Trophoblast cell (in vitro differentiated cells and primary cell): ENCODE measurements at regions not wholly inside any gene's neighbourhood (a gene's known extent, or its start where the extent isn't known, plus 50 kb on each side); places are given as distances from the start of the nearest gene placed in this dataset.

Experiments used
- DNase-seq, 2 donors: peaks; one replicate each; pipeline ENCODE4 v3.0.0-alpha.2; 2016
- H2AFZ ChIP-seq: 2 replicates; pipeline ENCODE4 v1.6.1; 2013; ENCODE audit warnings: low read length, moderate library complexity, mild to moderate bottlenecking; ENCODE audit not compliant: insufficient read depth, poor library complexity
- H2AK5ac ChIP-seq: 2 replicates; pipeline ENCODE4 v1.6.1; 2013; ENCODE audit warnings: mild to moderate bottlenecking, low read length
- H2BK120ac ChIP-seq: 2 replicates; pipeline ENCODE4 v1.6.1; 2013; ENCODE audit warnings: low read length, mild to moderate bottlenecking, moderate library complexity; ENCODE audit not compliant: insufficient read depth, poor library complexity
- H2BK12ac ChIP-seq: 2 replicates; pipeline ENCODE4 v1.6.1; 2013; ENCODE audit warnings: mild to moderate bottlenecking, low read length, moderate library complexity
- H2BK5ac ChIP-seq: 2 replicates; pipeline ENCODE4 v1.6.1; 2013; ENCODE audit warnings: low read length, low read depth, moderate library complexity, mild to moderate bottlenecking; ENCODE audit not compliant: poor library complexity
- H3K14ac ChIP-seq: 2 replicates; pipeline ENCODE4 v1.6.1; 2013; ENCODE audit warnings: mild to moderate bottlenecking, low read length
- H3K18ac ChIP-seq: 2 replicates; pipeline ENCODE4 v1.6.1; 2013; ENCODE audit warnings: mild to moderate bottlenecking, low read length
- H3K23ac ChIP-seq: 2 replicates; pipeline ENCODE4 v1.6.1; 2013; ENCODE audit warnings: low read length
- H3K27ac ChIP-seq: 2 replicates; pipeline ENCODE4 v1.5.1; 2013; ENCODE audit warnings: low read depth, mild to moderate bottlenecking, inconsistent platforms, low read length, moderate library complexity
- H3K27me3 ChIP-seq: 2 replicates; pipeline ENCODE4 v1.6.1; 2013; ENCODE audit warnings: inconsistent platforms, mild to moderate bottlenecking, low read length, moderate library complexity; ENCODE audit not compliant: insufficient read depth
- H3K36me3 ChIP-seq, 2 experiments: 1 replicate in 1 of 2; 2 replicates in 1 of 2; pipeline ENCODE4 v1.6.1; 2013; ENCODE audit warnings: low read length in 2 of 2, mild to moderate bottlenecking in 2 of 2, moderate library complexity in 1 of 2; ENCODE audit not compliant: insufficient read depth in 2 of 2, control insufficient read depth in 1 of 2
- H3K4ac ChIP-seq: 2 replicates; pipeline ENCODE4 v1.6.1; 2013; ENCODE audit warnings: low read depth, mild to moderate bottlenecking, low read length, moderate library complexity
- H3K4me1 ChIP-seq, 2 experiments: 1 replicate in 1 of 2; 2 replicates in 1 of 2; pipeline ENCODE4 v1.6.1; 2013; ENCODE audit warnings: low read length in 2 of 2, mild to moderate bottlenecking in 2 of 2, moderate library complexity in 1 of 2; ENCODE audit not compliant: insufficient read depth in 2 of 2, control insufficient read depth in 1 of 2
- H3K4me2 ChIP-seq: 2 replicates; pipeline ENCODE4 v1.6.1; 2013; ENCODE audit warnings: inconsistent platforms, mild to moderate bottlenecking, low read length, moderate library complexity
- H3K4me3 ChIP-seq: 2 replicates; pipeline ENCODE4 v1.5.1; 2013; ENCODE audit warnings: mild to moderate bottlenecking, low read depth, low read length, inconsistent platforms
- H3K79me1 ChIP-seq: one replicate; pipeline ENCODE4 v1.6.1; 2013; ENCODE audit warnings: low read length
- H3K79me2 ChIP-seq: 2 replicates; pipeline ENCODE4 v1.6.1; 2013; ENCODE audit warnings: low read length, mild to moderate bottlenecking; ENCODE audit not compliant: control insufficient read depth, insufficient read depth, poor library complexity
- H3K9ac ChIP-seq: 2 replicates; pipeline ENCODE4 v1.6.1; 2013; ENCODE audit warnings: mild to moderate bottlenecking, low read length
- H3K9me3 ChIP-seq: 2 replicates; pipeline ENCODE4 v1.6.1; 2013; ENCODE audit warnings: low read depth, mild to moderate bottlenecking, control low read depth, inconsistent platforms, low read length; ENCODE audit not compliant: insufficient read depth
- H4K12ac ChIP-seq: 2 replicates; pipeline ENCODE4 v1.6.1; 2013; ENCODE audit warnings: low read depth, mild to moderate bottlenecking, low read length, moderate library complexity
- H4K8ac ChIP-seq: 2 replicates; pipeline ENCODE4 v1.6.1; 2013; ENCODE audit warnings: low read depth, mild to moderate bottlenecking, low read length, moderate library complexity
- H4K91ac ChIP-seq: one replicate; pipeline ENCODE4 v1.6.1; 2013; ENCODE audit warnings: low read depth, mild to moderate bottlenecking, low read length, moderate library complexity
- WGBS: extraction: QIAGEN DNeasy Blood & Tissue Kit; methylation state at CpG from one replicate; pipeline ENCODE4 v1.1.7; 2013; ENCODE audit warnings: missing lambda C conversion rate; ENCODE audit not compliant: insufficient read length, insufficient coverage; ENCODE audit errors: extremely low coverage; 5-methylcytosine and 5-hydroxymethylcytosine counted together

- Histone ChIP-seq H3K4me2 (no peak overlapping the region), H3K9ac (no peak overlapping the region), H2AK5ac (no peak overlapping the region), H3K36me3 (no peaks in the 10 kb centered on the region), H3K4ac (no peak overlapping the region), H2AFZ (no peak overlapping the region), H3K4me3 (no peak overlapping the region), H3K4me1 (no peaks in the 10 kb centered on the region), H4K12ac (no peak overlapping the region), H2BK120ac (no peak overlapping the region), H2BK5ac (no peak overlapping the region), H3K27me3 (no peaks in the 10 kb centered on the region), H2BK12ac (no peak overlapping the region), H3K79me1 (no peaks in the 10 kb centered on the region), H3K9me3 (peaks cover 66% of the 10 kb centered on the region), H4K91ac (no peak overlapping the region), H4K8ac (no peak overlapping the region), H3K18ac (no peak overlapping the region), H3K14ac (no peak overlapping the region), H3K79me2 (no peaks in the 10 kb centered on the region), H3K27ac (no peak overlapping the region), H3K23ac (no peak overlapping the region)
- no CpG with 5 or more reads among the region's 6 CpGs for WGBS
- no peak for DNase-seq
Observed at GRCh38 chr22:47453049-47453448, 690.6 kb downstream of the TBC1D22A start.

- Histone ChIP-seq H3K36me3 (no peaks in the 10 kb centered on the region), H2AK5ac (no peak overlapping the region), H3K9ac (no peak overlapping the region), H2AFZ (no peak overlapping the region), H4K12ac (no peak overlapping the region), H3K14ac (no peak overlapping the region), H2BK120ac (no peak overlapping the region), H3K4me3 (peak overlapping the region; percentile 28), H4K8ac (no peak overlapping the region), H3K4me1 (no peaks in the 10 kb centered on the region), H3K27me3 (no peaks in the 10 kb centered on the region), H3K23ac (no peak overlapping the region), H3K4me2 (no peak overlapping the region), H2BK5ac (no peak overlapping the region), H4K91ac (no peak overlapping the region), H3K4ac (no peak overlapping the region), H2BK12ac (no peak overlapping the region), H3K79me1 (no peaks in the 10 kb centered on the region), H3K18ac (no peak overlapping the region), H3K9me3 (peaks cover 68% of the 10 kb centered on the region), H3K79me2 (no peaks in the 10 kb centered on the region), H3K27ac (no peak overlapping the region)
- WGBS, result no CpG with 5 or more reads among the region's 2 CpGs
- no peak for DNase-seq
Observed at GRCh38 chr22:47452184-47452583, 689.7 kb downstream of the TBC1D22A start.

- H3K4me2 ChIP-seq, result no peak overlapping the region
- no peaks in the 10 kb centered on the region for H3K36me3 ChIP-seq
- no peak overlapping the region for H4K8ac ChIP-seq
- H3K79me2 ChIP-seq, result no peaks in the 10 kb centered on the region
- H3K9me3 ChIP-seq, result peaks cover 67% of the 10 kb centered on the region
- H3K27ac ChIP-seq, result no peak overlapping the region
- no peak overlapping the region for H2AK5ac ChIP-seq
- no peak overlapping the region for H3K9ac ChIP-seq
- no peak overlapping the region for H3K4me3 ChIP-seq
- no peak overlapping the region for H2AFZ ChIP-seq
- no peak overlapping the region for H2BK5ac ChIP-seq
- no peak overlapping the region for H4K91ac ChIP-seq
- no peak for DNase-seq
- no peak overlapping the region for H4K12ac ChIP-seq
- H3K4me1 ChIP-seq, result no peaks in the 10 kb centered on the region
- no CpG with 5 or more reads among the region's 9 CpGs for WGBS
- no peak overlapping the region for H3K14ac ChIP-seq
- no peak overlapping the region for H3K18ac ChIP-seq
- H3K79me1 ChIP-seq, result no peaks in the 10 kb centered on the region
- H3K4ac ChIP-seq, result no peak overlapping the region
- H2BK12ac ChIP-seq, result no peak overlapping the region
- H2BK120ac ChIP-seq, result no peak overlapping the region
- no peak overlapping the region for H3K23ac ChIP-seq
- H3K27me3 ChIP-seq, result no peaks in the 10 kb centered on the region
Observed at GRCh38 chr22:47450876-47451475, 688.5 kb downstream of the TBC1D22A start.

GRCh38 chr22:47449508-47450270 is 687.2 kb downstream of the TBC1D22A start:
- Histone ChIP-seq H4K12ac (no peak overlapping the region), H3K4me1 (no peaks in the 10 kb centered on the region), H2AK5ac (no peak overlapping the region), H3K18ac (no peak overlapping the region), H3K9me3 (peaks cover 79% of the 10 kb centered on the region), H3K4ac (no peak overlapping the region), H4K8ac (no peak overlapping the region), H4K91ac (no peak overlapping the region), H3K27me3 (no peaks in the 10 kb centered on the region), H3K79me1 (no peaks in the 10 kb centered on the region), H3K36me3 (no peaks in the 10 kb centered on the region), H3K4me2 (no peak overlapping the region), H3K14ac (no peak overlapping the region), H3K27ac (no peak overlapping the region), H3K4me3 (no peak overlapping the region), H2AFZ (no peak overlapping the region), H2BK12ac (no peak overlapping the region), H3K79me2 (no peaks in the 10 kb centered on the region), H3K9ac (no peak overlapping the region), H2BK120ac (no peak overlapping the region), H2BK5ac (no peak overlapping the region), H3K23ac (no peak overlapping the region)
- no peak for DNase-seq
- no CpG with 5 or more reads among the region's 12 CpGs for WGBS
